ENCODE measurements at regions not wholly inside any gene's neighbourhood (a gene's known extent, or its start where the extent isn't known, plus 50 kb on each side); places are given as distances from the start of the nearest gene placed in this dataset.

DNA sequence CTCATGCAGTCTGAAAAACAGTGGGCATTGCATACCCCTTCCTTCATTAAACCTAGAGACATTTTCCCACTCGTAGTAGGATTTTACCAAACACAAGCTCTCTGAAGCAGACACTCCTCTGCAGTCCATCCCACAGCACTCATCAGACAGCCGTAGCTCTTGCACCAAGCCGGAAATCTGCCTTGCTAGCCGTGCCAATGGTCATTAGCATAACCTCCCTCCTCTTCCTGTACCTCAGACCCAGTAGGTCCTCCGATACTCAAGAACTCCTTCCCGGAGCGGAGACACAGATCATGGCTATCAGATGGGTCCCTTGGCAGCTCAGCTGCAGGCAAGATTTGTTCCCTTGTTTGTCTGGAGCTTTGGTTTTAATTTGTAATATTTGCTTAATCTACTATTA, 483.1 kb upstream of the PSMD7 start:
- Histone ChIP-seq H3K9me3 (no peaks in the 10 kb centered on the region), H3K4me1 (ENCODE audit: control insufficient read depth in 1 of 2, insufficient read depth in 1 of 2, low read depth in 1 of 2, low read length in 1 of 2) (no peaks in the 10 kb centered on the region), H3K27ac (no peak overlapping the region), H3K4me3 (ENCODE audit: low read depth in 1 of 2, low read length in 1 of 2) (no peak overlapping the region), H3K36me3 (no peaks in the 10 kb centered on the region), H3K27me3 (no peaks in the 10 kb centered on the region)
- TF ChIP-seq, protein P1, sequence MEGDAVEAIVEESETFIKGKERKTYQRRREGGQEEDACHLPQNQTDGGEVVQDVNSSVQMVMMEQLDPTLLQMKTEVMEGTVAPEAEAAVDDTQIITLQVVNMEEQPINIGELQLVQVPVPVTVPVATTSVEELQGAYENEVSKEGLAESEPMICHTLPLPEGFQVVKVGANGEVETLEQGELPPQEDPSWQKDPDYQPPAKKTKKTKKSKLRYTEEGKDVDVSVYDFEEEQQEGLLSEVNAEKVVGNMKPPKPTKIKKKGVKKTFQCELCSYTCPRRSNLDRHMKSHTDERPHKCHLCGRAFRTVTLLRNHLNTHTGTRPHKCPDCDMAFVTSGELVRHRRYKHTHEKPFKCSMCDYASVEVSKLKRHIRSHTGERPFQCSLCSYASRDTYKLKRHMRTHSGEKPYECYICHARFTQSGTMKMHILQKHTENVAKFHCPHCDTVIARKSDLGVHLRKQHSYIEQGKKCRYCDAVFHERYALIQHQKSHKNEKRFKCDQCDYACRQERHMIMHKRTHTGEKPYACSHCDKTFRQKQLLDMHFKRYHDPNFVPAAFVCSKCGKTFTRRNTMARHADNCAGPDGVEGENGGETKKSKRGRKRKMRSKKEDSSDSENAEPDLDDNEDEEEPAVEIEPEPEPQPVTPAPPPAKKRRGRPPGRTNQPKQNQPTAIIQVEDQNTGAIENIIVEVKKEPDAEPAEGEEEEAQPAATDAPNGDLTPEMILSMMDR (IDR thresholded peaks at IDR 0.05): no peak

DNA sequence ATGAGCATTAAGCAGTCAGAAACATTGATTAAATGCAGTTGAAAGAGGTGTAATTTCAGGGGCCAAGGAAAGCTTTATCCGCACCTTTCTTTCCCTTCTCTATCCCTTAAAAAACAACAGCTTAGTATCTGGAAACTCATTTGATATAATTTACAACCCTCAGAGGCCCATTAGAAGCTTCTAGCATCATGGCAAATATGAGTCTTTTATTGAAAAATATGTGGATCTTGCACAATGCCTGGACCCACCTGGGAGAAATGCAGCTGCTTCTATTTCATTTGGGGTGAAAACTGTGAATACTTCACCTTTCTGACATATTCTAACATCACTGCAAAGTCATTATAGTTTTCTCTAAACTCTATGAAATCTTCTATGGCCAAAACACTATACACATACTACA, 492.2 kb upstream of the PSMD7 start:
- Histone ChIP-seq H3K9me3 (no peaks in the 10 kb centered on the region), H3K36me3 (no peaks in the 10 kb centered on the region), H3K27me3 (no peaks in the 10 kb centered on the region), H3K27ac (no peak overlapping the region), H3K4me1 (ENCODE audit: control insufficient read depth in 1 of 2, insufficient read depth in 1 of 2, low read depth in 1 of 2, low read length in 1 of 2) (no peaks in the 10 kb centered on the region), H3K4me3 (ENCODE audit: low read depth in 1 of 2, low read length in 1 of 2) (no peak overlapping the region)
- TF ChIP-seq, protein P1 (IDR thresholded peaks at IDR 0.05): no peak

DNA sequence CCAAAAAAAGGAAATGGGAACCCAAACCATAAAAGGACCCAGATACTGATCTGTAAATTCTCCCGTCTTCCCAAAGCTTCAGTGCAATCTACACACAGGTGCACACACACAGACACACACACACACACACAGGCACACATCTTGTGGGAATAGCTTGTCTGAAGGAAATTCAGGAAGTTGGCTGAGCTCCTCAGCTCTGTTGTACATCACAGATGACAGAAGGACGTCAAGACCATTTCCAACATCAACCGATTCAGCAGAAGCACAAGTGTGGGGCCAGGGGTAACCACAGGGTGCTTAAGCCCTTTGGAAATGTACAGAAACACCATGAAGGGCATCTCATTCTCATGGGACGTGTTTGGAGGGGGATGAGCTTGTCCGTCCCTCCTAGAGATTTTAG, 498.1 kb upstream of the PSMD7 start:
- H3K9me3 ChIP-seq: no peaks in the 10 kb centered on the region
- no peak overlapping the region for H3K27ac ChIP-seq
- no peaks in the 10 kb centered on the region for H3K36me3 ChIP-seq
- no peaks in the 10 kb centered on the region for H3K4me1 ChIP-seq (ENCODE audit: control insufficient read depth in 1 of 2, insufficient read depth in 1 of 2, low read depth in 1 of 2, low read length in 1 of 2)
- no peaks in the 10 kb centered on the region for H3K27me3 ChIP-seq
- TF ChIP-seq, protein P1 (IDR thresholded peaks at IDR 0.05): no peak
- no peak overlapping the region for H3K4me3 ChIP-seq (ENCODE audit: low read depth in 1 of 2, low read length in 1 of 2)

DNA sequence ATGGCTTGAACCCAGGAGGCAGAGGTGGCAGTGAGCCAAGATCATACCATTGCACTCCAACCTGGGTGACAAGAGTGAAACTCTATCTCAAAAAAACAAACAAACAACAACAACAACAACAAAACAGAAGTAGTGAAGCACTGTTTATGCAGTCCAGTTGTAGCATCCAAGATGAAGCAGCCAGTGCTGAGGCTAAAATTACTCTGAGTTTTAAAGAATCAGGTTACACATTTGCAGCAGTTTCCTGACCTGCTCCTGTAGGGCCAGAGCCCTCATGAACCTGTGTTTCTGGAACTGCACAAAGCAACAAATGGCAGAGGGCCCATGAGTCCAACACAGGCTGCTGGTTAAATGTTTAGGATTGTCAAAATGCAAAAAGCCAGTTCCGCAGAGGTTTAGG, 499.5 kb upstream of the PSMD7 start:
- Histone ChIP-seq H3K4me3 (ENCODE audit: low read depth in 1 of 2, low read length in 1 of 2) (no peak overlapping the region), H3K27me3 (no peaks in the 10 kb centered on the region), H3K27ac (no peak overlapping the region), H3K9me3 (no peaks in the 10 kb centered on the region), H3K4me1 (ENCODE audit: control insufficient read depth in 1 of 2, insufficient read depth in 1 of 2, low read depth in 1 of 2, low read length in 1 of 2) (no peaks in the 10 kb centered on the region), H3K36me3 (no peaks in the 10 kb centered on the region)
- TF ChIP-seq, protein P1 (IDR thresholded peaks at IDR 0.05): no peak

DNA sequence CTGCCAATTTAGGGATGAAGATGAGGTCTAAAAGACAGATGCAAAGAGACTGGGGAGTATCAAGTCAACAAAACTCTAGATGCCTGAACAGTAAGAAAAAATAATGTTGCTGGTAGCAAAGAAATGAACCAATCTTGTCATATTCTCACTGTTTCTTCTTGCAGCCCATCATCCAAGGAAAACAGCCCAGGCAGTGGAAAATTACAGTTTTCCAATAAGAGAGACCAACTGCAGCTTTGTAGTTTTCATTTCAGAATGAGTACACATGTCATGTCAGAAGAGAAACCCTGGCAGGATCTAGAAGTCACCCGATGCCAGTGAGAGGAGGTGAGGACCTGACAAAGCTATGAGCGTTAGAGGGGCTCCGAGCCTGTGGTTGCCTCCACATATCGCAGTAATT, 500.4 kb upstream of the PSMD7 start:
- TF ChIP-seq, protein P1 (IDR thresholded peaks at IDR 0.05): no peak
- H3K27me3 ChIP-seq: no peaks in the 10 kb centered on the region
- H3K4me3 ChIP-seq (ENCODE audit: low read depth in 1 of 2, low read length in 1 of 2): no peak overlapping the region
- H3K27ac ChIP-seq: no peak overlapping the region
- H3K36me3 ChIP-seq: no peaks in the 10 kb centered on the region
- H3K4me1 ChIP-seq (ENCODE audit: control insufficient read depth in 1 of 2, insufficient read depth in 1 of 2, low read depth in 1 of 2, low read length in 1 of 2): no peaks in the 10 kb centered on the region
- no peaks in the 10 kb centered on the region for H3K9me3 ChIP-seq

DNA sequence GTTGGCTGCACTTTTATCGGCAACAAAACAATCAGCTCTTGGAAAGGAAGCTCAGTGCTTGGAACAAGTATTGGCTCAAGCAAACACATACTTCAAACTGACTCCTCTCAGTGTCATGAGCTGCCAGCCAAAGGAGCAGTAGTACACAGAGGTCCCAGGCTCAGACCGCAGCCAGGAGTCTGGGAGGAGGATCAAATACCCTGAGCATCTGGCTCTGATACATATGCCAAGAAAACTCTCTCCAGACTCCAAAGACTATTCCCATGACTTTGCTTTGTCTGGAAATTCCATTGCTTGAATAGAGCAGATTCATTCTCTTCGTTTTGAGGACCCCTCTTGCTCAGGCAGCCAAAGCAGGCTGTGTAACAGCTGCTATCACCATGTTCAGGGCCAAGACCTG, 501.6 kb upstream of the PSMD7 start:
- Histone ChIP-seq H3K27ac (no peak overlapping the region), H3K9me3 (no peaks in the 10 kb centered on the region), H3K27me3 (no peaks in the 10 kb centered on the region), H3K4me1 (ENCODE audit: control insufficient read depth in 1 of 2, insufficient read depth in 1 of 2, low read depth in 1 of 2, low read length in 1 of 2) (no peaks in the 10 kb centered on the region), H3K36me3 (no peaks in the 10 kb centered on the region), H3K4me3 (ENCODE audit: low read depth in 1 of 2, low read length in 1 of 2) (no peak overlapping the region)
- TF ChIP-seq, protein P1 (IDR thresholded peaks at IDR 0.05): no peak

All from neutrophil (primary cell).